ENCODE measurements at regions not wholly inside any gene's neighbourhood (a gene's known extent, or its start where the extent isn't known, plus 50 kb on each side); places are given as distances from the start of the nearest gene placed in this dataset.

DNA sequence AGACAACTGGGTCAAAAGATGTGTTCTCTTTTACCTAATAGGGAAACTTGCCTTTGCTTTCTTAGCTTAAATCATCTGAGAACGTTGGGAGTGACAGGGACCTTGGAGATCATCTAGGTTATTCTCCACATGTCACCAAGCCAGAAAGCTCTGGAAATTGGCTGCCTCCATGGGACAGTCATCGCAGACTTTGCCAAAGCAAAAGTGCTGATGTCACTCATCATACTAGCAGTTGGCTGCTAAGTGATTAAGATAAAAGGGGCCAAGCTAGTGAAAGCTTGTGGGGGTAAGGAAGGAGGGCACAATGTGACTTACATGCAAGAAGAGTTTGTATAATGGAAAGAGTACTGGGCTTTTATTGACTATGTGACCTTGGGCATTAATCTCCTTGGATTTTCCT is 198.0 kb upstream of the PFN2 start:
- TF ChIP-seq CTCF (IDR thresholded peaks at IDR 0.05), result no peak
- TF ChIP-seq EZH2 (IDR thresholded peaks at IDR 0.05; ENCODE audit: borderline replicate concordance, insufficient read depth, low read depth, low read length, poor library complexity, severe bottlenecking), result no peak
